H1 (cell line): ENCODE measurements at regions not wholly inside any gene's neighbourhood (a gene's known extent, or its start where the extent isn't known, plus 50 kb on each side); places are given as distances from the start of the nearest gene placed in this dataset.

ENCODE experiments used
- ATF3 ChIP-seq: IDR thresholded peaks from 2 replicates; pipeline ENCODE4 v1.6.1; 2011; ENCODE audit warnings: low read depth, mild to moderate bottlenecking, low read length; ENCODE audit not compliant: insufficient read depth

GRCh38 chr12:124418791-124419190 is 123.9 kb downstream of the RFLNA start (continued):
- no peak for TF ChIP-seq ATF3
